K562 (cell line): ENCODE measurements at regions not wholly inside any gene's neighbourhood (a gene's known extent, or its start where the extent isn't known, plus 50 kb on each side); places are given as distances from the start of the nearest gene placed in this dataset.

Experiments used
- BRD4 ChIP-seq: fragments of 200-600 bp; sonication (generic); IDR thresholded peaks from 2 replicates; pipeline ENCODE4 v1.6.1; 2017; ENCODE audit warnings: inconsistent platforms
- CBX3 ChIP-seq, 2 experiments: IDR thresholded peaks; 1 replicate in 1 of 2; 2 replicates in 1 of 2; pipeline ENCODE4 v1.6.1; 2012; ENCODE audit warnings: inconsistent platforms in 2 of 2, low read length in 2 of 2, borderline replicate concordance in 1 of 2, control low read depth in 1 of 2
- ELK3 ChIP-seq: fragments of 450-650 bp; formaldehyde crosslinking; IDR thresholded peaks from 2 replicates; pipeline ENCODE4 v1.4.0; 2020; ENCODE audit warnings: mild to moderate bottlenecking
- EZH2 ChIP-seq: IDR thresholded peaks from 2 replicates; pipeline ENCODE4 v1.6.1; 2012; ENCODE audit warnings: low read depth, mild to moderate bottlenecking, inconsistent platforms, low read length, borderline replicate concordance
- FIP1L1 ChIP-seq: fragments of 200-400 bp; formaldehyde crosslinking; IDR thresholded peaks from 2 replicates; pipeline ENCODE4 v1.6.1; 2018; ENCODE audit warnings: mild to moderate bottlenecking, low read depth, low read length; ENCODE audit not compliant: poor library complexity, severe bottlenecking
- FOXJ3 ChIP-seq: sonication (generic); formaldehyde crosslinking; IDR thresholded peaks from 2 replicates; pipeline ENCODE4 v1.4.0; 2020; ENCODE audit warnings: mild to moderate bottlenecking, missing genetic modification reagents
- LCOR ChIP-seq: sonication (generic); formaldehyde crosslinking; IDR thresholded peaks from 2 replicates; pipeline ENCODE4 v1.8.0; 2022; ENCODE audit warnings: mild to moderate bottlenecking, missing genetic modification reagents
- MYNN ChIP-seq, 2 experiments: sonication (generic); formaldehyde crosslinking in 1 of 2; IDR thresholded peaks; 2 replicates each; pipeline versions ENCODE4 v1.5.0 to v1.6.1; 2016 to 2020; ENCODE audit warnings: antibody characterized with exemption in 1 of 2, missing genetic modification reagents in 1 of 2
- POLR2H ChIP-seq: IDR thresholded peaks from 2 replicates; pipeline ENCODE4 v1.6.1; 2016; ENCODE audit warnings: missing genetic modification characterization, low read depth, mild to moderate bottlenecking, control low read depth, missing compliant biosample characterization, moderate library complexity
- RB1 ChIP-seq: fragments of 450-650 bp; IDR thresholded peaks from 2 replicates; pipeline ENCODE4 v1.6.1; 2017; ENCODE audit warnings: low read depth, mild to moderate bottlenecking
- RFX1 ChIP-seq: fragments of 450-650 bp; IDR thresholded peaks from 2 replicates; pipeline ENCODE4 v1.6.1; 2016; ENCODE audit warnings: mild to moderate bottlenecking, moderate library complexity
- SRSF9 ChIP-seq: fragments of 200-400 bp; formaldehyde crosslinking; IDR thresholded peaks from 2 replicates; pipeline ENCODE4 v1.6.1; 2017; ENCODE audit warnings: low read depth, low read length, borderline replicate concordance
- TSC22D4 ChIP-seq: fragments of 450-650 bp; IDR thresholded peaks from 2 replicates; pipeline ENCODE4 v1.6.1; 2016; ENCODE audit warnings: missing genetic modification characterization, missing biosample characterization, control low read depth
- ZNF282 ChIP-seq: sonication (generic); formaldehyde crosslinking; IDR thresholded peaks from 2 replicates; pipeline ENCODE4 v1.8.1; 2023; ENCODE audit warnings: missing genetic modification reagents
- ZNF354B ChIP-seq: fragments of 250-450 bp; sonication (Bioruptor Pico); IDR thresholded peaks from 2 replicates; pipeline ENCODE4 v1.4.0; 2020
- ZNF41 ChIP-seq: fragments of 250-450 bp; sonication (Bioruptor Pico); conservative IDR thresholded peaks from 2 replicates; pipeline ENCODE4 v1.4.0; 2020; ENCODE audit warnings: mild to moderate bottlenecking
- ZNF436 ChIP-seq: fragments of 250-450, 450-650 bp; sonication (Bioruptor Pico); formaldehyde crosslinking; IDR thresholded peaks from 2 replicates; pipeline ENCODE4 v1.7.0; 2020; ENCODE audit warnings: mild to moderate bottlenecking
- TF ChIP-seq, protein P1 (sequence below): IDR thresholded peaks from 3 replicates; pipeline ENCODE4 v1.6.1; 2011; ENCODE audit warnings: borderline replicate concordance, mild to moderate bottlenecking, moderate library complexity; ENCODE audit not compliant: insufficient read length; ENCODE audit errors: extremely low read depth
- TF ChIP-seq, protein P2 (sequence below): sonication (generic); formaldehyde crosslinking; IDR thresholded peaks from 2 replicates; pipeline ENCODE4 v1.9.0; 2022; ENCODE audit warnings: mild to moderate bottlenecking, missing genetic modification reagents
- TF ChIP-seq, protein P3 (sequence below): fragments of 250-450 bp; sonication (Bioruptor Pico); IDR thresholded peaks from 2 replicates; pipeline ENCODE4 v1.4.0; 2020

DNA sequence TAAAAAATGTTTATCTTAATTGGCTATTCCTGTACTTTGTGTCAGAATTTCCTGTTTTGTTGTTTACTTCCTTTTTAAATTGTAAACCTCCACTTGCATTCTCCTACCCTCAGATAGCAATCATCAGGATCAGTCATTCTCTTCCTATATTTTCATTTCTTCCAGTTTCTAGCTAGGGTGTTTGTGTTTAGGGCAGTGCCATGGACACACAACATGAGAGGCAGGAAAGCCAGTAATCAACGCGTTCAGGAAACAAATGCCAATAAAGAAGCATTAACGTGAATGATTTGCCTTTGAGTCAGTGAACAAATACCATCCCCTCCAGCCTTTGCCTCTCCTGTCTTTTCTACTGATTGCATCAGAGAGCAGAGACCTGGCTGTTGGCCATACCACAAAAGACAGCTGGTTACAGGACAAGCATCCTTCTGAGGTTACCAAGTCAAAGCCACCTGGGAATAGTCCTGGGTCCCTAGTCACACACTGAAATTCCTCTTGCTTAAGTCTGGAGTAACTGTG, 56.7 kb upstream of the FHL2 start (continued):
- TF ChIP-seq MYNN (IDR thresholded peaks at IDR 0.05), result no peak
- TF ChIP-seq MYNN (CRISPR knock-in tag; IDR thresholded peaks at IDR 0.05), result no peak
- TF ChIP-seq LCOR (CRISPR knock-in tag), result no peak
- no peak for TF ChIP-seq ZNF354B (CRISPR knock-in tag)
- TF ChIP-seq CBX3 (IDR thresholded peaks at IDR 0.05; ENCODE audit: borderline replicate concordance in 1 of 2, low read length in 2 of 2), result no peak
- TF ChIP-seq, protein P1, sequence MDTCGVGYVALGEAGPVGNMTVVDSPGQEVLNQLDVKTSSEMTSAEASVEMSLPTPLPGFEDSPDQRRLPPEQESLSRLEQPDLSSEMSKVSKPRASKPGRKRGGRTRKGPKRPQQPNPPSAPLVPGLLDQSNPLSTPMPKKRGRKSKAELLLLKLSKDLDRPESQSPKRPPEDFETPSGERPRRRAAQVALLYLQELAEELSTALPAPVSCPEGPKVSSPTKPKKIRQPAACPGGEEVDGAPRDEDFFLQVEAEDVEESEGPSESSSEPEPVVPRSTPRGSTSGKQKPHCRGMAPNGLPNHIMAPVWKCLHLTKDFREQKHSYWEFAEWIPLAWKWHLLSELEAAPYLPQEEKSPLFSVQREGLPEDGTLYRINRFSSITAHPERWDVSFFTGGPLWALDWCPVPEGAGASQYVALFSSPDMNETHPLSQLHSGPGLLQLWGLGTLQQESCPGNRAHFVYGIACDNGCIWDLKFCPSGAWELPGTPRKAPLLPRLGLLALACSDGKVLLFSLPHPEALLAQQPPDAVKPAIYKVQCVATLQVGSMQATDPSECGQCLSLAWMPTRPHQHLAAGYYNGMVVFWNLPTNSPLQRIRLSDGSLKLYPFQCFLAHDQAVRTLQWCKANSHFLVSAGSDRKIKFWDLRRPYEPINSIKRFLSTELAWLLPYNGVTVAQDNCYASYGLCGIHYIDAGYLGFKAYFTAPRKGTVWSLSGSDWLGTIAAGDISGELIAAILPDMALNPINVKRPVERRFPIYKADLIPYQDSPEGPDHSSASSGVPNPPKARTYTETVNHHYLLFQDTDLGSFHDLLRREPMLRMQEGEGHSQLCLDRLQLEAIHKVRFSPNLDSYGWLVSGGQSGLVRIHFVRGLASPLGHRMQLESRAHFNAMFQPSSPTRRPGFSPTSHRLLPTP, result no peak
- no peak for TF ChIP-seq EZH2
- TF ChIP-seq, protein P2, sequence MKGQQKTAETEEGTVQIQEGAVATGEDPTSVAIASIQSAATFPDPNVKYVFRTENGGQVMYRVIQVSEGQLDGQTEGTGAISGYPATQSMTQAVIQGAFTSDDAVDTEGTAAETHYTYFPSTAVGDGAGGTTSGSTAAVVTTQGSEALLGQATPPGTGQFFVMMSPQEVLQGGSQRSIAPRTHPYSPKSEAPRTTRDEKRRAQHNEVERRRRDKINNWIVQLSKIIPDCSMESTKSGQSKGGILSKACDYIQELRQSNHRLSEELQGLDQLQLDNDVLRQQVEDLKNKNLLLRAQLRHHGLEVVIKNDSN (CRISPR knock-in tag), result no peak
- TF ChIP-seq FOXJ3 (CRISPR knock-in tag), result no peak
- TF ChIP-seq, protein P3, sequence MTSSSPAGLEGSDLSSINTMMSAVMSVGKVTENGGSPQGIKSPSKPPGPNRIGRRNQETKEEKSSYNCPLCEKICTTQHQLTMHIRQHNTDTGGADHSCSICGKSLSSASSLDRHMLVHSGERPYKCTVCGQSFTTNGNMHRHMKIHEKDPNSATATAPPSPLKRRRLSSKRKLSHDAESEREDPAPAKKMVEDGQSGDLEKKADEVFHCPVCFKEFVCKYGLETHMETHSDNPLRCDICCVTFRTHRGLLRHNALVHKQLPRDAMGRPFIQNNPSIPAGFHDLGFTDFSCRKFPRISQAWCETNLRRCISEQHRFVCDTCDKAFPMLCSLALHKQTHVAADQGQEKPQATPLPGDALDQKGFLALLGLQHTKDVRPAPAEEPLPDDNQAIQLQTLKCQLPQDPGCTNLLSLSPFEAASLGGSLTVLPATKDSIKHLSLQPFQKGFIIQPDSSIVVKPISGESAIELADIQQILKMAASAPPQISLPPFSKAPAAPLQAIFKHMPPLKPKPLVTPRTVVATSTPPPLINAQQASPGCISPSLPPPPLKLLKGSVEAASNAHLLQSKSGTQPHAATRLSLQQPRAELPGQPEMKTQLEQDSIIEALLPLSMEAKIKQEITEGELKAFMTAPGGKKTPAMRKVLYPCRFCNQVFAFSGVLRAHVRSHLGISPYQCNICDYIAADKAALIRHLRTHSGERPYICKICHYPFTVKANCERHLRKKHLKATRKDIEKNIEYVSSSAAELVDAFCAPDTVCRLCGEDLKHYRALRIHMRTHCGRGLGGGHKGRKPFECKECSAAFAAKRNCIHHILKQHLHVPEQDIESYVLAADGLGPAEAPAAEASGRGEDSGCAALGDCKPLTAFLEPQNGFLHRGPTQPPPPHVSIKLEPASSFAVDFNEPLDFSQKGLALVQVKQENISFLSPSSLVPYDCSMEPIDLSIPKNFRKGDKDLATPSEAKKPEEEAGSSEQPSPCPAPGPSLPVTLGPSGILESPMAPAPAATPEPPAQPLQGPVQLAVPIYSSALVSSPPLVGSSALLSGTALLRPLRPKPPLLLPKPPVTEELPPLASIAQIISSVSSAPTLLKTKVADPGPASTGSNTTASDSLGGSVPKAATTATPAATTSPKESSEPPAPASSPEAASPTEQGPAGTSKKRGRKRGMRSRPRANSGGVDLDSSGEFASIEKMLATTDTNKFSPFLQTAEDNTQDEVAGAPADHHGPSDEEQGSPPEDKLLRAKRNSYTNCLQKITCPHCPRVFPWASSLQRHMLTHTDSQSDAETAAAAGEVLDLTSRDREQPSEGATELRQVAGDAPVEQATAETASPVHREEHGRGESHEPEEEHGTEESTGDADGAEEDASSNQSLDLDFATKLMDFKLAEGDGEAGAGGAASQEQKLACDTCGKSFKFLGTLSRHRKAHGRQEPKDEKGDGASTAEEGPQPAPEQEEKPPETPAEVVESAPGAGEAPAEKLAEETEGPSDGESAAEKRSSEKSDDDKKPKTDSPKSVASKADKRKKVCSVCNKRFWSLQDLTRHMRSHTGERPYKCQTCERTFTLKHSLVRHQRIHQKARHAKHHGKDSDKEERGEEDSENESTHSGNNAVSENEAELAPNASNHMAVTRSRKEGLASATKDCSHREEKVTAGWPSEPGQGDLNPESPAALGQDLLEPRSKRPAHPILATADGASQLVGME (CRISPR knock-in tag), result no peak
- no peak for TF ChIP-seq BRD4
- TF ChIP-seq FIP1L1, result no peak
- TF ChIP-seq SRSF9, result no peak
- TF ChIP-seq ZNF41, result no peak
- TF ChIP-seq ZNF282 (CRISPR knock-in tag), result no peak
- TF ChIP-seq TSC22D4 (tag), result no peak
- no peak for TF ChIP-seq RB1
- no peak for TF ChIP-seq RFX1
- TF ChIP-seq ELK3 (CRISPR knock-in tag), result no peak
- TF ChIP-seq POLR2H (tag), result peak; percentile 47; the same call in 1 of the 2 replicates
- no peak for TF ChIP-seq ZNF436 (CRISPR knock-in tag)
